Astrocyte of the cerebellum (primary cell): ENCODE measurements at regions not wholly inside any gene's neighbourhood (a gene's known extent, or its start where the extent isn't known, plus 50 kb on each side); places are given as distances from the start of the nearest gene placed in this dataset.

ENCODE experiments used
- DNase-seq: peaks from one replicate; pipeline ENCODE4 v3.0.0-alpha.2; 2011; ENCODE audit warnings: low read depth
- H3K4me3 ChIP-seq: 2 replicates; pipeline ENCODE4 v1.5.1; 2011; ENCODE audit warnings: mild to moderate bottlenecking, low read depth, low read length, moderate library complexity
- CTCF ChIP-seq: IDR thresholded peaks from 2 replicates; pipeline ENCODE4 v1.5.1; 2012; ENCODE audit warnings: low read length, low read depth, moderate library complexity, mild to moderate bottlenecking; ENCODE audit errors: missing control alignments
- in situ Hi-C: cut with HindIII; loops from 2 replicates; pipeline ENCODE4 v1.10.0; 2017; ENCODE audit warnings: low sequenced_read_pairs

GRCh38 chr15:39442898-39443297 is 138.0 kb upstream of the THBS1 start:
- TF ChIP-seq CTCF = no peak
- in situ Hi-C loops = no loop called here
- DNase-seq = no peak
- H3K4me3 ChIP-seq = no peak overlapping the region

- in situ Hi-C loops = no loop called here
- DNase-seq = no peak
- H3K4me3 ChIP-seq = no peak overlapping the region
- TF ChIP-seq CTCF = no peak
These were observed 137.1 kb upstream of the THBS1 start for GRCh38 chr15:39443659-39444219.

- no peak for TF ChIP-seq CTCF
- no peak for DNase-seq
- in situ Hi-C loops = no loop called here
- H3K4me3 ChIP-seq = no peak overlapping the region
These were observed 136.0 kb upstream of the THBS1 start for GRCh38 chr15:39444735-39445470.

- TF ChIP-seq CTCF = no peak
- in situ Hi-C loops = no loop called here
- no peak overlapping the region for H3K4me3 ChIP-seq
- DNase-seq = no peak
These were observed 134.9 kb upstream of the THBS1 start for GRCh38 chr15:39445931-39446330.

- in situ Hi-C loops = no loop called here
- no peak for TF ChIP-seq CTCF
- no peak overlapping the region for H3K4me3 ChIP-seq
- no peak for DNase-seq
These were observed 133.5 kb upstream of the THBS1 start for GRCh38 chr15:39447346-39447745.

GRCh38 chr15:39447881-39448280 is 133.0 kb upstream of the THBS1 start:
- DNase-seq = no peak
- H3K4me3 ChIP-seq = no peak overlapping the region
- no peak for TF ChIP-seq CTCF
- in situ Hi-C loops = no loop called here

- DNase-seq = no peak
- no peak for TF ChIP-seq CTCF
- in situ Hi-C loops = no loop called here
- no peak overlapping the region for H3K4me3 ChIP-seq
These were observed 132.5 kb upstream of the THBS1 start for GRCh38 chr15:39448409-39448808.
